ENCODE measurements at regions not wholly inside any gene's neighbourhood (a gene's known extent, or its start where the extent isn't known, plus 50 kb on each side); places are given as distances from the start of the nearest gene placed in this dataset.
"Not testable (repeated sequence)": the region's sequence is repeated elsewhere in the genome, so short reads cannot be mapped to it uniquely, and the experiment has no call there.

DNA sequence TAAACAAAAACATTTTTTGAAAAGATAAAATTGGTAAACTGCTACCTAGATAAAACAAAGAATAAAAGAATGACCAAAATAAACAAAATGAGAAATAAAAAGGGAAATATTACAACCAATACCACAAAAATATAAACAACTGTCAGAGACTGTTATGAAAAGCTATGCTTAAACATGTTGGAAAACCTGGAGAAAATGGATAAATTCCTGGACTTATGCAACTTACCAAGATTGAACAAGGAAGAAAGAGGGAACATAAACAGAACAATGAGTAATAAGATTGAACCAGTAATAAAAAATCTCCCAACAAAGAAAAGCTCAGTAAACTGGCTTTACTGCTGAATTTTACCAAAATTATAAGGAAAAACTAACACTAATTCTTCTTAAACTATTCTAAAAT is 518.7 kb downstream of the GRXCR1 start:
- no peak for DNase-seq (ENCODE audit: extremely low read depth in 1 of 2, low read depth in 1 of 2)

DNA sequence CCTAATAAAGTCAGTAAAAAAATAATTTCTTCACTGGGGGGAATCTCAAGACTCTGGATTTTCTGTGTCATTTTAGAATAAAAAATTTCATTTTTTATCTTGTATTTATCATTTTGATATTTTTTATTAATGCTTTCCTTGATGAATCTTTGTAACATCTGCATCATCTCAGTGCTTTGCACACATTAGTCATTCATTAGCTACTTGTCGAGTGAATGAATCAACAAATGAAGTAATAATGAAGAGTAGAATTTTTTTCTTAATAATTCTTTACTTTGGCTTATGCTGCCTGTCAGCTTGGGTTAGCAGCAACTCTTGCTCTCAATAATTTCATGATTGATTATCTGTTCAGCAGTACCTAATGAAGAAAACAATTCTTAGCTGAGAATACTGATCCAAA is 530.8 kb downstream of the GRXCR1 start:
- DNase-seq (ENCODE audit: extremely low read depth in 1 of 2, low read depth in 1 of 2) = no peak

GRCh38 chr4:43425206-43425605 is 532.7 kb downstream of the GRXCR1 start:
- no peak for DNase-seq (ENCODE audit: extremely low read depth in 1 of 2, low read depth in 1 of 2)

- DNase-seq (ENCODE audit: extremely low read depth in 1 of 2, low read depth in 1 of 2) = no peak
Observed at GRCh38 chr4:43435291-43435690, 542.8 kb downstream of the GRXCR1 start.

DNA sequence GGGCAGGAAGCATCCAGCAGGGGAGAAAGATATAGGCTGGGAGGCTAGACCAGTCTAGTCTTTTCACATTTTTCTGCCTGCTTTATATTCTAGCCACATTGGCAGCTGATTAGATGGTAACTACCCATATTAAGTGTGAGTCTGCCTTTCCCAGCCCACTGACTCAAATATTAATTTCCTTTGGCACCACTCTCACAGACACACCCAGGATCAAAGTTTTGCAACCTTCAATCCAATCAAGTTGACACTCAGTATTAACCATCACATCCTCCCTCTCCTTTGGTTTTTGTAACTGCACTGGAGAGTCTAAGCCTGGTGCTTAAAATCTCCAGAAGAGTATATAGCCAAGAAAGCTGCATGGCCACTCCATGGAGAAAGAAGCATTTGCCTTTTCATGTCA is 560.4 kb downstream of the GRXCR1 start:
- no peak for DNase-seq (ENCODE audit: extremely low read depth in 1 of 2, low read depth in 1 of 2)

DNA sequence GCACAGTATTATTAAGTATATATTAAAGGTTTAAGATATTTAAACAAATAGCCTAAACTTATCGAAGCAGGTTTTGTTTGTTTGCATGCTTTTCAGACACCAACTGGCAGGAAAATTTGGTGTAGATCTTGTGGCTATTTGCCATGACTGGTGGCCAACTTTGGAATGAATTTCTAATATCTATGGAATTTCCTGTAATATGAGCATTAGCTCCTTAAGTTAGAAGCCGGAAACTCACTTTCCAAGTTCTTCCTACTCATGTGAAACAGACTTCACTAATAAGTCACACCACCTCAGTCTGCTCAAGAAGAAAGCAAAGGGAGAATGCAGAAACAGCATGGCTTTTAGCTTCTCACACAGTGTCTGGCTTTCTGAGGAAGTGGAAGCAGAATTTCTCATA is 563.9 kb downstream of the GRXCR1 start:
- DNase-seq (ENCODE audit: extremely low read depth in 1 of 2, low read depth in 1 of 2) = no peak

- no peak for DNase-seq (ENCODE audit: extremely low read depth in 1 of 2, low read depth in 1 of 2)
Observed at GRCh38 chr4:43457866-43458265, 565.4 kb downstream of the GRXCR1 start.

DNA sequence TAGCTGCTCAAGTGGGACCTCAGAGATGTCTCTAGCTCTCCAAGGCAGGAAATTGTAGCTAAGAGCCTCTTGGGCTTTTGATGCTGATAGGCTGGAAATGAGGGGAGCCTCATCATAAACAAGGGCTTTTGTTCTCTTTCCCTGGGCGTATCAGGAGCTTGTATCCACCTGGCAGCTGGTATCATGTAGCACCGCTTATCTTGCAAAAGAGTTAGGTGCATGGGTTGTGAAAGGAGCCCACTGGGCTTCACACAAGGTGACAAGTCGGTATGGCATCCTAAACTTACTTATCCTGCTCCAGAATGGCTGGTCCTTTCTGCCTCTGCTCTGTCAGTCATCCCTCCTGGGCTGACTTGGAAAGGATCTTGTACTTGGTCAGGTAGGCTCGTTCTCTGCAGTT is 565.8 kb downstream of the GRXCR1 start:
- no peak for DNase-seq (ENCODE audit: extremely low read depth in 1 of 2, low read depth in 1 of 2)

DNA sequence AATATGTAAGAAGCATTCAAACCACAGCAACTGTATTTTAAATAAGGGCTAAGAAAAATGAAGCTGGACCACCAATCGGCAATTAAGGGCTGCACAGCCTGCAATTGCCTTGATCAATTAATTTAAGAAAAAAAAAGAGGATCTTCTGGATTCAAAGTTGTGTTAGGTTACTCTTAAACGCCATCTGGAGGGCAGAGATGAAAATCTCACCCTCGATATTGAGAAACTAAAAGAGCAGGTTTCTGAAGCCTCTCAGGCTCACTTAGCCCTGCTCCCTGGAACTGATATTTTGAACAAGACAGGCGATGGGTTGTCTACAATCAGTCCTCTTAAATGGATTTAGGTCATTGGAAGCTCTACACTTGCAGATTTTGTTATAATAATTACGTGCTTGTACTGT is 579.4 kb downstream of the GRXCR1 start:
- DNase-seq (ENCODE audit: extremely low read depth in 1 of 2, low read depth in 1 of 2) = no peak

DNA sequence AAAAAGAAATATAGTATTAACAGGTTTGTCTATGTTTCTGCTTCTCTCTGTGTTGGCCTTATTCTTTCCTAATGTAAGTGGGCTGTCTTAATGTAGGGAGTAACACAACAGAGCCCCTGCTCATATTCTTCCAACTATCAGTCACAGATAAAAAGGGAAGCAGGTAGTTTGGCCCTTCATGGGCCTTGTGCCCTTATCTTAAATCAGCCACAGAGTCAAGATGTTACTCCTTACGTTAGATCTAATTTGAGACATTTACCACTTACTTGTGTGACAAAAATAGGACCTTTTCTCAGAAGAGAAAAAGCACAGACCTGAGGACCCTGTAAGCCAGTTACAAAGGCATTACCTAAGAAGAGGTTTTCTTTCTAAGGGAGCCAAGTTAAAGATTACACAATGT is 589.0 kb downstream of the GRXCR1 start:
- no peak for DNase-seq (ENCODE audit: extremely low read depth in 1 of 2, low read depth in 1 of 2)

DNA sequence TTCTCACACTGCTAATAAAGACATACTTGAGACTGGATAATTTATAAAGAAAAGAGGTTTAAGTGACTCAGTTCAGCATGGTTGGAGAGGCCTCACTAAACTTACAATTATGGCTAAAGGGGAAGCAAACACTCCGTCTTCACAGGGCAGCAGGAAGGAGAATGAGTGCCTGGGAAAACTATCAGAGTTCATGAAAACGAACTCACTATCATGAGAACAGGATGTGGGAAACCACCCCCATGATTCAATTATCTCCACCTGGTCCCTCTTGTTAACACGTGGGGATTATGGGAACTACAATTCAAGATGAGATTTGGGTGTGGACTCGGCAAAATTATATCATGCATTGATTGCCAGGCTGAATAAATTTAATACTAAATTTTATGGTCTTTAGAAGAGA is 592.7 kb downstream of the GRXCR1 start:
- DNase-seq (ENCODE audit: extremely low read depth in 1 of 2, low read depth in 1 of 2) = no peak

DNA sequence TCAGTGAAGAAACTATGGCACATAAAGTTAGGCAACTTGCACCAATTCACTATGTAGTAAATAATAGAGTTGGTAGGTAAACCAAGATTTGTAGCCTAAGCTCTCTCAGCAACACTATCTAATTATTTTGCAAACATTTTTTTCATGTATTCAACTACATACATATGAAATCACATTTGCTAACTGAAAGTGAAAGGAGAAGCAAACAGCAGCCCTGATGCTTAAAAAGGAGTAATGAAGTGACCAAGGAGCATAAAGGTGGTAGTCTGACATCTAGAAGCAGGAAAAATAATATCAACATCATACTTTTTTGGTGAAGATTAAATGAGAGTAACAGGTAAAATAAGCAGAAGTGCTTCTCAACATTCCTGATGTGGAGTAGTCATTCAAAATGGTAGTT is 603.7 kb downstream of the GRXCR1 start:
- no peak for DNase-seq (ENCODE audit: extremely low read depth in 1 of 2, low read depth in 1 of 2)

DNA sequence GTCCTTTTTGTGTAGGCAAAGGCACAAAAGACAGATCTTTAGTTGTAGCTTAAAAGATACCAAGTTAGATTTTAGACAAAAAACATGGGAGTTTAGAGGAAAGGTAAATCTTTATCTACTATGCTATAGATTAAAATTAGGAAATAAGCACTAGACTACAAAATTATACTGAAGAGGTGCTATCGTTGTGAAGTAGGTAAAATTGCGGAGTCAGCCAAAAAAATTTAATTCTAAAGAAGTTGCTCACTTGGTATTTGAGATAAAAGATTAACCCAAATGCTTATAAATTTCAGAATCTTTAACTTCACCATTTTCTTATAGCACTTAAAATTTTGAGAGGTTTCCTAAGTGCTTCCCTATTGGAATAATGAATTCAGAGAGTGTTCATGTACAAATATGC is 604.1 kb downstream of the GRXCR1 start:
- DNase-seq (ENCODE audit: extremely low read depth in 1 of 2, low read depth in 1 of 2) = no peak

DNA sequence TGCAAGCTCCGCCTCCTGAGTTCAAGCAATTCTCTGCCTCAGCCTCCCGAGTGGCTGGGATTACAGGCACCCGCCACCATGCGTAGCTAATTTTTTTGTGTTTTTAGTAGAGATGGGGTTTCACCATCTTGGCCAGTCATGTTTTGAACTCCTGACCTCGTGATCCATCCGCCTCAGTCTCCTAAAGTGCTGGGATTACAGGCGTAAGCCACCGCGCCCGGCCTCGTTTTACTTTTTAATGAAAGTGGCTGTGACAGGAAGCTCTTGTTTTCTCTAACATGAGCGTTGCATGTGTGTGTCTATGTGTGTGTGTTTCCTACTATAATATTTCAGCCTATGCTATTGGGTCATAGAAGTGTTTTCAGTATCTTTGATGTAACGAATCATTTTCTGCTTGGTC is 613.3 kb downstream of the GRXCR1 start:
- DNase-seq (ENCODE audit: extremely low read depth in 1 of 2, low read depth in 1 of 2) = not testable (repeated sequence)

GRCh38 chr4:43512253-43512652 is 619.7 kb downstream of the GRXCR1 start:
- DNase-seq (ENCODE audit: extremely low read depth in 1 of 2, low read depth in 1 of 2) = no peak

DNA sequence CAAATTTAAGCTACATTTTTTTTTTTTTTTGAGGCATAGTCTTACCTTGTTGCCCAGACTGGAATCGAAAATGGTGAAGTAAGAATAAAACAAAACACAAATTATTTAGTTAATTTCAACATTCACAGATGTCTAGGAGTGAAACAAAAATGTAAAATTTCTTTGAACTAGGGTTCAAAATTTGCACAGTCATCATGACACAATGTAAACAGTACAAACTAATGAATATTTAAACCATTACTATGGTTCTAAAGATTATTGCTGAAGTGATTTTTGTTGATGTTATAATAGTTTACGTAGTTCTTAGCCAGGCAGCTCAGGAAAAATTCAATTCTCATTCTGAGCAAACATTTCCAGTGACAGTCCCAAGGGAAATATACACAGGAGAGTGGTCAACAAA is 633.1 kb downstream of the GRXCR1 start:
- no peak for DNase-seq (ENCODE audit: extremely low read depth in 1 of 2, low read depth in 1 of 2)

GRCh38 chr4:43547561-43547960 is 655.0 kb downstream of the GRXCR1 start:
- no peak for DNase-seq (ENCODE audit: extremely low read depth in 1 of 2, low read depth in 1 of 2)

- no peak for DNase-seq (ENCODE audit: extremely low read depth in 1 of 2, low read depth in 1 of 2)
Observed at GRCh38 chr4:43550981-43551627, 658.6 kb downstream of the GRXCR1 start.

- DNase-seq (ENCODE audit: extremely low read depth in 1 of 2, low read depth in 1 of 2) = no peak
Observed at GRCh38 chr4:43556262-43556661, 663.7 kb downstream of the GRXCR1 start.

DNA sequence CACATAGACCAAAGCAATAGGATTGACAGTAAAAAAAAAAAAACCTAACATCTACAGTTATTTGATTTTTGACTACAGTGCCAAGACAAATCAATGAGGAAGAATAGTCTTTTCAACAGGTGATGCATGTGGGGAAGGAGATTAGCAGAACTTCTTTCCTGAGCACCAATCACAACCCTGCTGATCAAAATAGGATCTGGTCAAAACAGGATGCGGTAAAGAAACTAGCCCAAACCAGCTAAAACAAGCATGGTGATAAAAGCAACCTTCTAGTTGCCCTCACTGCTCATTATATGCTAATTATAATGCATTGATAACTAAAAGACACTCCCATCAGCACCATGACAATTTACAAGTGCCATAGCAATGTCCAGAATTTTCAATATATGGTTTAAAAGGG is 667.5 kb downstream of the GRXCR1 start:
- DNase-seq (ENCODE audit: extremely low read depth in 1 of 2, low read depth in 1 of 2) = no peak

GRCh38 chr4:43564107-43564506 is 671.6 kb downstream of the GRXCR1 start:
- no peak for DNase-seq (ENCODE audit: extremely low read depth in 1 of 2, low read depth in 1 of 2)

DNA sequence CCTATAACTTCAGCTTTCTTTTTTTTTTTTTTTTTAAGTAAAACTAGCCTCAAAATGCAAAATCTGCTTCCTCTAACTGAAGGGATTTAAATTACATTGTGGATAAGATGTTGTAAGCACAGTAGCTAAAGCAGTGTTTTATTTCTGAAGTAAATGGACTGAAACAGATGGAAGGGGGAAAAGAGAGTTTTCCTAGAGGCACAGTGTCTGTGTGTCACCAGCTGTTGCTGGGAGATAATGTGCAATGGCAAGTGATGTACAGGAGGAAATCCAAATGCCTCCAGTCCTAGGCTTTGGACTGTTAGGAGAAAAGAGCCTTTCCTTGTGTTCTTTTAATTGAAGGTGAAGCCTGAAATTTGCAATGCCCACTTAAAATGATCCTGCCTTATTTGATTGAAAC is 672.1 kb downstream of the GRXCR1 start:
- no peak for DNase-seq (ENCODE audit: extremely low read depth in 1 of 2, low read depth in 1 of 2)

- DNase-seq (ENCODE audit: extremely low read depth in 1 of 2, low read depth in 1 of 2) = no peak
Observed at GRCh38 chr4:43567644-43568043, 675.1 kb downstream of the GRXCR1 start.

All from stimulated activated CD8-positive, alpha-beta memory T cell treated with anti-CD3 and anti-CD28 coated beads, Interleukin-7, amount 100 ng/mL, for 48 hours (primary cell).